Suprapubic skin (tissue), 4 donors: ENCODE measurements at regions not wholly inside any gene's neighbourhood (a gene's known extent, or its start where the extent isn't known, plus 50 kb on each side); places are given as distances from the start of the nearest gene placed in this dataset.
"Not testable (repeated sequence)": the region's sequence is repeated elsewhere in the genome, so short reads cannot be mapped to it uniquely, and the experiment has no call there.

Source experiments
- DNase-seq, 2 donors: peaks; one replicate each; pipeline ENCODE4 v3.0.0-alpha.2; 2019; ENCODE audit warnings: low spot score in 2 of 2
- H3K27ac ChIP-seq: fragments of 200-600 bp; sonication (generic); one replicate; pipeline ENCODE4 v1.5.1; 2019
- H3K27me3 ChIP-seq: fragments of 200-600 bp; sonication (generic); one replicate; pipeline ENCODE4 v1.5.1; 2019
- H3K36me3 ChIP-seq: fragments of 200-600 bp; sonication (generic); one replicate; pipeline ENCODE4 v1.5.1; 2019
- H3K4me1 ChIP-seq: fragments of 200-600 bp; sonication (generic); one replicate; pipeline ENCODE4 v1.5.1; 2019
- H3K4me3 ChIP-seq: fragments of 200-600 bp; sonication (generic); one replicate; pipeline ENCODE4 v1.5.1; 2019; ENCODE audit warnings: mild to moderate bottlenecking
- H3K9me3 ChIP-seq: fragments of 200-600 bp; sonication (generic); one replicate; pipeline ENCODE4 v1.5.1; 2019
- WGBS: methylation state at CpG from one replicate; pipeline ENCODE4 v1.1.5; 2018; 5-methylcytosine and 5-hydroxymethylcytosine counted together

DNA sequence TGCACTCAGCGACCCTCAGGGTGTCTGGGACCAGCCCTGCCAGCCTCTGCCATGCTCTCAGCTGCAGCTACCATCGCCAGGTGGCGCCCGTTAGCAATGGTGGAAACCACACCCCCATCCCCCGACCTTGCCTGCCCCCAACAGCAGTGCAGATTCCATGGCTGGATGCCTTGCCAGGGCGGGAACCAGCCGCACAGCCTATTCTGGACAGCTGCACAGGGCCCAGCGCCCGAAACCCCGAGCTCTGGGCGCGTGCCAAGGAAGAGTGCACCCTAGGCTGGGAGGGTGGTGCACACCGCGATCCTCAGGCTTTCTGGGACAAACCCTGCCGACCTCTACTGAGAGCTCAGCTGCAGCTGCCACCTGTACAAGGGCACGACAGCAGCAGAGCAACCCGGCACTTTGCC is 88.1 kb downstream of the POTEG start:
- DNase-seq: peak in 1 of 2 donors; percentile 29

DNA sequence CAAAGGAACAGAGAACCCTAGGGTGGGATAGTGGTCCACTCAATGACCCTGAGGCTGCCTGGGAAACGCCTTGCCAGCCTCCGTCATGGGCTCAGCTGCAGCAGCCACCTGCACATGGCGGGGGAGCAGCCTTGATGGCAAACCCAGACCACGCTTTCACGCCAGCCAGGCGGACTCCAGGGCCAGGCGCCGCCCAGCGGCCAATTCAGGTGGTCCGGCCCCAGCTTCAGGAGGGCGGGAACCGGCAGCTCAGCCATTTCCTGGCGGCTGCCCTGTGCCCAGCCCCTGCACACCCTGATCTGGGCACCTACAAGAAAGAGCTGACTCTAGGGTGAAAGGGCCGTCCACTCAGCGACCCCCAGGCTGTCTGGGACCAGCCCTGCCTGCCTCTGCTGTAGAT is 87.5 kb downstream of the POTEG start:
- H3K9me3 ChIP-seq, H3K4me1 ChIP-seq, H3K27me3 ChIP-seq, H3K36me3 ChIP-seq, DNase-seq, H3K27ac ChIP-seq, H3K4me3 ChIP-seq: not testable (repeated sequence)
- no CpG with 5 or more reads among the region's 15 CpGs for WGBS

More for the DNA sequence above, 88.1 kb downstream of the POTEG start:
- H3K27ac ChIP-seq, H3K36me3 ChIP-seq, H3K9me3 ChIP-seq, H3K27me3 ChIP-seq, H3K4me3 ChIP-seq, H3K4me1 ChIP-seq: not testable (repeated sequence)
- 64% methylated on average over 5 of the region's 17 CpGs for WGBS

DNA sequence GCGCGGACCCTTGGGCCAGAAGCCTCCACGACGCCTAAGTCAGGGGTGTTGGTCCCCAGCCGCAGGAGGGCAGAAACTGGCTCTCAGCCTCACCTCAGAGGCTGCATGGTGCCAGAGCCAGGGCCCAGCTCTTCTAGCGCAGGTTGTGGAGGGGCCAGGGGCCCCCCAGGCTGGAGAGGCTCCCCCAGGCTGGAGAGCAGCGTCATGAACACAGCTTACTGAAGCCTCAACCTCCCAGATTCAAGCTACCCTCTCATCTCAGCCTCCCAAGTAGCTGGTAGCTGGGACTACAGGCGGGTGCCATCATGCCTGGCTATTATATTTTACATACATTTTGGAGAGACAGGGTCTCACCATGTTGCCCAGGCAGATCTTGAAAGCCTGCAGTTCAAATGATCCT is 87.0 kb downstream of the POTEG start:
- H3K4me1 ChIP-seq, H3K4me3 ChIP-seq, H3K9me3 ChIP-seq, H3K27me3 ChIP-seq, H3K36me3 ChIP-seq, H3K27ac ChIP-seq, DNase-seq: not testable (repeated sequence)
- no CpG with 5 or more reads among the region's 8 CpGs for WGBS
